ENCODE measurements at regions not wholly inside any gene's neighbourhood (a gene's known extent, or its start where the extent isn't known, plus 50 kb on each side); places are given as distances from the start of the nearest gene placed in this dataset.

- Histone ChIP-seq H3K36me3 (no peaks in the 10 kb centered on the region), H3K4me3 (no peak overlapping the region), H3K27ac (no peak overlapping the region), H3K27me3 (no peaks in the 10 kb centered on the region), H3K9me3 (no peaks in the 10 kb centered on the region), H3K4me1 (no peaks in the 10 kb centered on the region)
- in situ Hi-C loops (cut with MboI; ENCODE audit: low pct_ligation_motif_present in 1 of 4, low pct_unique_long_range_greater_than_20kb in 1 of 4, low sequenced_read_pairs in 3 of 4) (loop anchor here in 1 of 4 donors (10.0 kb wide), 1 partner anchor 512 kb away; no protein-coding TSS in a partner anchor), intact Hi-C loops (cut with DNase I; ENCODE audit: low total_unique reads) (no loop called here)
- 58 to 100% methylated on average over 1 to 2 of the region's 2 CpGs for WGBS, 2 donors (ENCODE audit: low coverage in 1 of 2)
- no peak for TF ChIP-seq EP300 (IDR thresholded peaks at IDR 0.05; ENCODE audit: low read depth)
- no peak for TF ChIP-seq POLR2AphosphoS5 (IDR thresholded peaks at IDR 0.05)
- TF ChIP-seq, protein P1, sequence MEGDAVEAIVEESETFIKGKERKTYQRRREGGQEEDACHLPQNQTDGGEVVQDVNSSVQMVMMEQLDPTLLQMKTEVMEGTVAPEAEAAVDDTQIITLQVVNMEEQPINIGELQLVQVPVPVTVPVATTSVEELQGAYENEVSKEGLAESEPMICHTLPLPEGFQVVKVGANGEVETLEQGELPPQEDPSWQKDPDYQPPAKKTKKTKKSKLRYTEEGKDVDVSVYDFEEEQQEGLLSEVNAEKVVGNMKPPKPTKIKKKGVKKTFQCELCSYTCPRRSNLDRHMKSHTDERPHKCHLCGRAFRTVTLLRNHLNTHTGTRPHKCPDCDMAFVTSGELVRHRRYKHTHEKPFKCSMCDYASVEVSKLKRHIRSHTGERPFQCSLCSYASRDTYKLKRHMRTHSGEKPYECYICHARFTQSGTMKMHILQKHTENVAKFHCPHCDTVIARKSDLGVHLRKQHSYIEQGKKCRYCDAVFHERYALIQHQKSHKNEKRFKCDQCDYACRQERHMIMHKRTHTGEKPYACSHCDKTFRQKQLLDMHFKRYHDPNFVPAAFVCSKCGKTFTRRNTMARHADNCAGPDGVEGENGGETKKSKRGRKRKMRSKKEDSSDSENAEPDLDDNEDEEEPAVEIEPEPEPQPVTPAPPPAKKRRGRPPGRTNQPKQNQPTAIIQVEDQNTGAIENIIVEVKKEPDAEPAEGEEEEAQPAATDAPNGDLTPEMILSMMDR (IDR thresholded peaks at IDR 0.05): no peak
- no peak for TF ChIP-seq POLR2A (IDR thresholded peaks at IDR 0.05)
- DNase-seq: no peak
Measured at GRCh38 chr16:49926941-49927340, 71.0 kb upstream of the ZNF423 start.

GRCh38 chr16:49928176-49929041, 72.5 kb upstream of the ZNF423 start:
- Histone ChIP-seq H3K27ac (no peak overlapping the region), H3K36me3 (no peaks in the 10 kb centered on the region), H3K4me1 (no peaks in the 10 kb centered on the region), H3K27me3 (no peaks in the 10 kb centered on the region), H3K4me3 (no peak overlapping the region), H3K9me3 (no peaks in the 10 kb centered on the region)
- in situ Hi-C loops (cut with MboI; ENCODE audit: low pct_ligation_motif_present in 1 of 4, low pct_unique_long_range_greater_than_20kb in 1 of 4, low sequenced_read_pairs in 3 of 4): loop anchor here in 1 of 4 donors (10.0 kb wide), 1 partner anchor 514 kb away; no protein-coding TSS in a partner anchor
- no peak for DNase-seq
- 40 to 76% methylated on average over 1 to 16 of the region's 16 CpGs for WGBS, 2 donors (ENCODE audit: low coverage in 1 of 2)
- no peak for TF ChIP-seq EP300 (IDR thresholded peaks at IDR 0.05; ENCODE audit: low read depth)
- no peak for TF ChIP-seq POLR2AphosphoS5 (IDR thresholded peaks at IDR 0.05)
- TF ChIP-seq, protein P1 (IDR thresholded peaks at IDR 0.05): no peak
- intact Hi-C loops (cut with DNase I; ENCODE audit: low total_unique reads): no loop called here

DNA sequence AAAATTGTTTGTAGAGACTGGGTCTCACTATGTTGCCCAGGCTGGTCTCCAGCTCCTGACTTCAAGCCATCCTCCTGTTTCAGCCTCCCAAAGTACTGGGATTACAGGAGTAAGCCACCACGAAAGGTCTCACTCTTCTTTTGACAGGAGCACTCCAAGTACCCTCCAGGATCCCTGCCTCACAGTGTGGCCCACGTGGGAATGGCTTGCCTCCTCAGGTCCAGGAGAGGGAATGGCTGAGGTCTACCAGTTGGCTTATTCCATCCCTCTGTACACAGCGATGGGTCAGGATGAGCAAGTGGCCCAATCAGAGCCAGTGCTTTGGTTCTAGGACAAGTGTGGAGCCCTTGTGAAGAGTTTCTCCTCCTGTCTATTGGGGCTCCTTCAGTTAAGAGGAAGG, 73.7 kb upstream of the ZNF423 start:
- WGBS, 2 donors (ENCODE audit: low coverage in 1 of 2): 90% methylated on average over 3 of the region's 3 CpGs; no CpG with 5 or more reads in 1 of the 2 donors
- Histone ChIP-seq H3K27me3 (peaks cover 3% of the 10 kb centered on the region), H3K27ac (no peak overlapping the region), H3K9me3 (no peaks in the 10 kb centered on the region), H3K4me1 (no peaks in the 10 kb centered on the region), H3K4me3 (no peak overlapping the region), H3K36me3 (no peaks in the 10 kb centered on the region)
- intact Hi-C loops (cut with DNase I; ENCODE audit: low total_unique reads): no loop called here
- TF ChIP-seq POLR2A (IDR thresholded peaks at IDR 0.05) (no peak), EP300 (IDR thresholded peaks at IDR 0.05; ENCODE audit: low read depth) (no peak), POLR2AphosphoS5 (IDR thresholded peaks at IDR 0.05) (no peak)
- TF ChIP-seq, protein P1 (IDR thresholded peaks at IDR 0.05): no peak
- no peak for DNase-seq
- in situ Hi-C loops (cut with MboI; ENCODE audit: low pct_ligation_motif_present in 1 of 4, low pct_unique_long_range_greater_than_20kb in 1 of 4, low sequenced_read_pairs in 3 of 4): loop anchor here in 1 of 4 donors (10.0 kb wide), 1 partner anchor 515 kb away; no protein-coding TSS in a partner anchor

GRCh38 chr16:49930841-49931240, 74.9 kb upstream of the ZNF423 start:
- Histone ChIP-seq H3K4me3 (no peak overlapping the region), H3K27me3 (peaks cover 5% of the 10 kb centered on the region), H3K36me3 (no peaks in the 10 kb centered on the region), H3K9me3 (no peaks in the 10 kb centered on the region), H3K27ac (no peak overlapping the region), H3K4me1 (no peaks in the 10 kb centered on the region)
- intact Hi-C loops (cut with DNase I; ENCODE audit: low total_unique reads) (no loop called here), in situ Hi-C loops (cut with MboI; ENCODE audit: low pct_ligation_motif_present in 1 of 4, low pct_unique_long_range_greater_than_20kb in 1 of 4, low sequenced_read_pairs in 3 of 4) (no loop called here)
- no peak for DNase-seq
- TF ChIP-seq, protein P1 (IDR thresholded peaks at IDR 0.05): no peak
- TF ChIP-seq POLR2AphosphoS5 (IDR thresholded peaks at IDR 0.05) (no peak), EP300 (IDR thresholded peaks at IDR 0.05; ENCODE audit: low read depth) (no peak), POLR2A (IDR thresholded peaks at IDR 0.05) (no peak)
- 60% methylated on average over 6 of the region's 7 CpGs; no CpG with 5 or more reads in 1 of the 2 donors for WGBS, 2 donors (ENCODE audit: low coverage in 1 of 2)

All from transverse colon (tissue), 4 donors.